ENCODE measurements at regions not wholly inside any gene's neighbourhood (a gene's known extent, or its start where the extent isn't known, plus 50 kb on each side); places are given as distances from the start of the nearest gene placed in this dataset.
A peak's percentile ranks its signal among the peaks of the same experiment; 100 is the strongest.

DNA sequence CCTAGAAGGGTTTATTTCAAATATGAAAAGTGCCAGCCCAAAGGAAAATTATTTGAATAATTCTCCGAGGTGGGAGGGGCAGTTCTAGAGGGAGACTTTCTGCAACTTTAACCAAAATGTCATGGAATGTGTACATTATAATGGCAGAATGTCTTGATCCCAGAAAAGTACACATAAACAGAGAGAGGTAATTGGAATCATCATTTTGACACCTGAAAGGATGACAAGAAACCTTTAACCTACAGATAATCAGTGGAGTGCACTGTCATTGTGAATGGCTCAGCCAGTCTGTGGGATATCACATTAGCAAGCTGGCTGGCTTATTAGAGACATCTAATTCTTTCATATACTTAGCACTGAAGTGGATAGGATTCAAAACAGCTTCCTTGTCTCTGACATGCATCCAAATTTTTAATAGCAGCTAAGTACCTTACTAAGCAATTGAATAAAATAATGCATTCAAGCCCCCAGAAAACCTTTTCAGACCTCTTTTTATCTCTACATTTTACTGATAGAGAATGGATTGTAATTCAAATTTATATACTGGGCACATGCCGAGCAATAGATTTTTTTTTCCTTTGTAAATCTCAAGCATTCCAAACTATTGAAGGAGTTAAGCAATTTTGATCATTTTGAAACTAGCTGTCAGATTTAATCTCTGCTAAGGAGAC, 468.6 kb downstream of the COG6 start:
- no peak for DNase-seq

DNA sequence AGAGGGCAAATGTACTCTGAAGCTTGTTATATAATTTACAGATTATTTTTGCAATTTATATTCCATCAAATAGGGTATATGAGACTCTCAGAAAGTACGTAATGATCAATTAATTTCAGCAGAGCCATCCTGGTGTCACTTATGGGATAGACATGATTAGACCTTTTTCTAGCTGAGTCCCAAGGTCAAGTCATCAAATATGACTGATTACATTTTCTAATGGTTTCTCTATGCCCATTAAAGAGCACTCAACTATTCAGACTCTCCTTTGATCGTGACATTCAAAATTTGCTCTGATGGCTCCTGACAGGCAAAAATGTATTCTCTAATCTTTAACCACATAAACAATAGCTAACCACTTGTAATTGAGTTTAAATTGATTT, 469.2 kb downstream of the COG6 start:
- no peak for DNase-seq

DNA sequence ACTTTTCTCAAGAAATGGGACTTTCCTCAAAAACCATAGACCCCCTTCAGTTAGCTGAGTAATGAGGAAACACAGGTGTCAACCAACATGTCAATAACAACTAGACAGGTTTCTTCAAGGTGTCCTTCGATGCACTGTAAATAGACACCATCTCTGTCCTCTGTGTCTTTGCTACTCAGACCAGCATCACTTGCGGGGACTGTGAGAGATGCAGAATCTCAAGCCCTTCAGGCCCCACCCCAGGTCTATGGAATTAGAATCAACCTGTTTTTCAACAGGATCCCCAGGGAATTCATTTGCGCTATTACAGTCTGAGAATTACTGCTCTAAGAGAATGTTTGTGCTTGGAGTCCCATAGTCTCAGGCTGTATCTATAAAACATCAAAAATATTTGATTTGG, 469.9 kb downstream of the COG6 start:
- no peak for DNase-seq

DNA sequence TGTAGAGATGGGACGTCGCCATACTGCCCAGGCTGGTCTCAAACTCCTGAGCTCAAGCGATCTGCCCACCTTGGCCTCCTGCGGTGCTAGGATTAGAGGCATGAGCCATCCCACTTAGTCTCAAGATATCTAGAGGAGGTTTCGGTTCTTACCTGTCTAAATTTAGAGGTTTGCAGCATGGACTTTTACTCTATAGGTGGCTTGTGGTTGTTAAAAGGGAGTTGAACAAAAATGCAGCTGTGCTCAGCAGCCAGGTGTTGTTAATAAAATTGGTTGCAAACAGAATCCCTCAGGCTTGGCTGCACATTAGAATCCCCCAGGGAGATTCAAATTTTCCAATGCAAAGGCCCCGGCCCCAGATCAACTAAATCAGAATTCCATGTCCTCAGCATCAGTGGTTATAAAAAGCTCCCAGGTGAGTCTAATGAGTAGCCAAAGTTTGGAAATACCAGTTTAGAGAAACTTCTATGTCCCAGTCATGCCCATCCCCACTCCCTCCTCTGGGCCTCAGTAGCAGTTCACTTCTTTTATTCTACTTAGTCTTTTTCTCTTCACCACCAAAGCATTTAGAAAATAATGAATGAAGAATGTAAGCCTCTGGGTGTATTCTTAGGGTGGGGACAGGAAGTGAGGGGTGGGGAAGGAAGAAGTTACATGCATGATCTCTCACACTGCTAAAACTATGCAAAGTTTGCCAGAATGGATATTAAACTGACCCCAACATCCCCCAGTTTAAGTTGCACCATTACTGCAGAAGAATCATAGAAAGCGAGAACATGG, 471.0 kb downstream of the COG6 start:
- DNase-seq = no peak

DNA sequence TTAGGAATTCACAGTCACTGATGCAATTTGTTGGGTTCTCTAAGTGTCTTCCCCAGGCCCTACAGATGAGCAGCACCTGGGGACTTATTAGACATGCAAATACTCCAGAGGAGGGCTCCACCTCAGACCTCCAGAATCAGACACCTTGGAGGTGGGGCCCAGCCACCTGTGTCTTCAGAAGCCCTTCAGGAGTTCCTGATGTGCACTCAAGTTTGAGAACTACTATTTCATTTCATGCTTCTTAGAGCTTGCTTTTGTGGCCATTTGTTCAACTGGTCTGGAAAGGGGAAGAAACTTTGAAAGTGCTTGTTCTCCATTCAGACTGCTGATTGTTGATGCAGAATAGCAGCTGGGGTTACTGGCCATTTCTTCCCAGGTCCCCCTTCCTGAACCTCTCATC, 472.0 kb downstream of the COG6 start:
- DNase-seq = no peak

DNA sequence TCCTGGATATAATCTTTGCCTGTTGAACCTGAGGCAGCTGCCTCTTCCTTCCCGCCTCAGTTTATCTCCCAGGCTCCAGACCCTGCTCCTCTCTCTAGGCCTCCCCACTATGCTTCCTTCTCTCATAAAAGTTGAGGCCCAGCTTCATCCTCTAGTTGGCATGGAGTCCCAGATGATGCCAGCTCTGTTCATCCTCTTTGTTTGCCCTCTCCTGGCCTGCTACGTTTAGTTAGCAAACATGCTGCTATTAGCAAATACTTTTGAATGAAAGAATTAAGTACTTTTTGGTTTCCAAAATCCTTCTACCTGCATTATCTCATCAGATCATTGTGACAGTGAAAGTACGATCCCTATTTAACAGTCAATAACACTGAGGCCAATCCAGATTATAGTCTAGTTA, 472.5 kb downstream of the COG6 start:
- no peak for DNase-seq

DNA sequence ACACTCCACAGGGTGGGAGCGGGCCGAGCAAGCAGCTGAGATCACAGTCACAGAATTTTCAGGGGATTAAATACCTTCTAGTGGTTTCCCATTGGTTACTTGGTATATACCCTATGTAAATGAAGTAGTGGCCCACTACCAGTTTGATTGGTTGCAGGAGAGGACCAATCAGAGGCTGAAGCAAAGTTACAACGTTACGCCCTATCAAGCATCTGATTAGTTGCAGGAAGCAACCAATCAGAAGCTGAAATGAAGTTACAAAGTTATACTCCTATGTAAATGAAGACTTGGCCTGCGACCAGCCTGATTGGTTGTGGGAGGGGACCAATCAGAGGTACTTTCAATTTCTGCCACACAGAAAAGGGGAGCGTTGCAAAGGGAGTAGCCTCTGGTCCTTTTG, 474.0 kb downstream of the COG6 start:
- DNase-seq = no peak

DNA sequence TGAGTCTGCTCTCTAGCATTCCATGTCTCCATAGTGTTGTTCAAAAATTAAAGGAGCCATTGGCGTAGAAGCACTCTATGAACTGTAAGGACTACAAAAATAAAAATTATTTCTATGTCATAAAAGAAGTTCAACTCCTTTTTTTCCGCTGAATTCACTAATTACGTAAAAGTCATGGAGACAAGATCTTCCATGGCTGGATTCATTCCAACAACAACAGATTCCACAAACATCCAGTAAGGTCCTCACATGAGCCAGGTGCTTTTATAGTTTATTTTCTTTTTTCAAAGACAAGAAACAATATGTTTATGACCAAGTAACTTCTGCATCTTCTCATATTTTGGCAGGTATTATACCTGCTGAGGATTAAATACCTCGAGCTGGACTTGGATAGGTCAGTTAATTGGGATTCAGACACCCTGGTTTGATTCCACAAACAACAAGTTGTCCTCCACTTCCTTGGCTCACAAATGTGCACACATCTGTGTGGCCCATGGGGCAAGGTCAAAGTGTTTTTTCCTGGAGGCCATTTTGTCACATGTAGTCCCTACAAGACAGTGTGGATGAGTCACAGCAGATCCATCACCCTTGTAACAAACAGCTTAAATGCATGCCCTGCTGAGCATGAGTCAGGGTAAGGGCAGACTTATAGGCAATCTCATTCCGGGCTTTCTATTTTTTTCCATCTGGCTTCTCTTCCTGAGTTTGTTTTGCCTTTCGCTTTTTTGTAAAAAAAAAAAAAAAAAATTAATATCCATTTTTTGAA, 475.6 kb downstream of the COG6 start:
- DNase-seq = no peak

DNA sequence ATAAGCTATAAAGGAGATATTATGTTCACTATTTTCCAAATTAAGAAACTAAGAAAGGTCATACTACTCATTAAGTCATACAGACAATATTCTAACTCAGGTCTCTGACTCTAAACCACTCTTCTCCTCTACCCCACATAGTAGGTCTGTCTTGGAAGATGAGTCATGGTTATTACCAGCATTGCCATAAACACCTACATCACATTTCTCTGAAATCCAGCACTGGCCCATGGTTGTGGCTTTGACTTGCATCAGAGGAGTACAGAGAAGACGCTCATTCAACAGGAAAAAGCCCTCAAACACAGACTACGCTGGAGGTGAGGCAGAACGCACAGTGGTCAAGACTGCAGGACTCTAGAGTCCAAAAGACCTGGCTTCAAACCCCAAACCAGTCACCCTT, 476.8 kb downstream of the COG6 start:
- no peak for DNase-seq

DNA sequence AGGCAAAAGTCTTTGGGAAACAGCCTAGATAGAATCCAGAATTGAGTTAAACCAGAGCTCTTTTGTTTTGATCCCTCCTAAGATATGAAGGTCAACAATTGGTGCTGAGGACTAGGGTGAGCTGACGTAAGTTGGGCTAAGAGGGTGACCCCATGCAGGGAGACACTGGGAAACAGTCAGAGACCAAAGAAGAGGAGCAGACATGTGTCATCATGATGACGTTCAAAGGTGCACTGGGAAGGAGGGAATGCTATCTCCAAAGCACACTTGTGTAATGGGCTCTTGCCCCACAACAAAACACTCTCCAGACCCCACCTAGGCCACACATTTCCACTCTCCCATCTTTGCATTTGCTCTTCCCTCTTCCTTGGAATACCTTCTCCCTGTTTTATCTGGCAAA, 481.4 kb downstream of the COG6 start:
- DNase-seq = no peak

DNA sequence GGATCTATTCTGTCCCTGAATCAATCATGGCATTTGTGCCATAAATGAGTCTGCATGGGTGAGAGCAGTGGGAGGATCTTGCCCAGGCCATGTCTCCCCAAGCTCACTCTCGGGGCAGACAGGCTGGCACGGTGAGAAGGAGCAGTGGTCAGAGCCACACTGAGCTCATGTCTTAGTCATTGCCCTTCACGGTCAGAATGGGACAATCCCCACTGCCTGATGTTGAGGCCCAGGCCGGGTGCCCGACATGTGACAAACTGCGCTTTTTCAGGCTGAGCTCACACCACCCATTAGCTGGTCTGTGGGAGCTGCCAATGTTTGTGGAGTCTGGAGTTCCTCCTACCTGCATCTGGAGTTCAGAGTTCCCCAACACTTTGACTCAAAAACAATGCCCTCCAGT, 481.9 kb downstream of the COG6 start:
- DNase-seq = no peak

DNA sequence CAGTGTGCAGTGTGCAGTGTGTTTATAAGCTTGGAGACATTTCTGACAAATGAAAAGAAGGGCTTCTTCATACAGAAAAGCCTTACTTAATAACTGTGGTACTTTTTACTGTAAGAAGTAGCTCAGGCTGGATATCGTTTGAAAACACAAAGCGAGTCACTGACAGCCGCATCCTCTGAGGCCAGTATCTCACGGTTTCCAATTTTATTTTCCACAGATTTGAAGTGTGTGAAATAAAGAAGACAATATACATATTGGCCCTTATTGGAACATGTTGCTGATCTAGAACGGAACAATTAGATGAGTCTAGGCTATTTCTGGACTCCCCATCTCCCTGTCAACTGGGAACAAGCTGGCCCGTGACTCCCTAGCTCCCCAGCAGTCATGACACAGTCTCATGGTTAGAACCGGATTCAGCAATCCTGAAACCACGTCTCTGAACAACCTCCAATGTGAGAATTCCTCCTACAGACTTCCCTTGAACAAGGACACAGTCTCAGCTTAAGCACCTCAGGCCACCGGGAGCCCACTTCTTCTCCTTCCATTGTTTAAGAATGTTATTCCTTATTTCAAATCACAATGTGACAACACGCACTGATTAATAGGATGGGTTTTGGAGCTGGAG, 484.5 kb downstream of the COG6 start:
- no peak for DNase-seq

DNA sequence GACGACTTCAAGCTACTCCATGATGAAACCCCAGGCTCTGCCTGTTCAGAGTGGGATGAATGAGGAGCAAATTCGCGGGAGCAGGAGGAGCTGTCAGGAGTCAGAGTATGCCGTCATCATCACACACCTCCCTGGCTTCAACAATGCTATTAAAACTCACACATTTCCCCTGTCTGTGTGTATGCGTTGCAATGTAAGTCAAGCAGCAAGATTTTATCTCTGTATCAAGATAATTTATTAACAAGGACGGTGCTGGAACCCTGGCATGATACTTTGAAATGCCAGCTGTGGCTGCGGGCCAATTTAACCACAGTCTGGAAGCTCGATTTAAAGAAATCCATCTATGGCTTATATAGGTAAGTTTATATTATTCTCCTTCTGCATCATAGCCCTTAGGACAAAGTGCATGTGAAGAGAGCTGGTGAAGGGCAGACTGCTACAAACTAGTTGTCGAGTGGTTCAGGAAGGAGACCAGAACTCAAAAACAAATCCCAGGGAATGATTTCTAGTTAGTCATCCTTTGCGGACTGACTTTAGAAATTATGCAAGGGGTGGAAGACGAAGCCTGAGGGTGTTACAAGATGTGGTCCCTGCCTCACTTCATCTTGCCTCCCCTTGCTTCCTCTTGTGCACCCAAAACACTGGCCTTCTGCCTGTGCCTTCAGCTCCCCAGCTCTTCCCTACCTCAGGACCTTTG, 486.5 kb downstream of the COG6 start:
- no peak for DNase-seq

DNA sequence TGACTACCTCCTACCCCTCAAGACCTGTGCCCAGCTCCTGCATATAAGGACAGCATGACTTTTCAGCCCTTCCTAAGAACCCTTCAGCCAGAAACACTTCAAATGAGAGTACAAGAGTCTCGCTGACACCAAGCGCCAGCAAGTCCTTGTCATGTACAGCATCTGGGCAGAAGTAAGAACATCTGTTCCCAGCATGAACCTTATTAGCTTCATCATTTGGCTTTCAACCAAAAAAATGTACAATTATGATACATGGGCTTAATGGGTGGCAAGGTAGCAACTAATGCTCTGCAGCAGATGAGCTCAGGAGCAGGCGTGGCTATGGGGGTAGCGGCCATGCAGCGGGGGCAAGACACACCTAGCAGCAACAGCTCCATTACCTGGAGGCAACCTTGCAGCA, 487.6 kb downstream of the COG6 start:
- DNase-seq = no peak

DNA sequence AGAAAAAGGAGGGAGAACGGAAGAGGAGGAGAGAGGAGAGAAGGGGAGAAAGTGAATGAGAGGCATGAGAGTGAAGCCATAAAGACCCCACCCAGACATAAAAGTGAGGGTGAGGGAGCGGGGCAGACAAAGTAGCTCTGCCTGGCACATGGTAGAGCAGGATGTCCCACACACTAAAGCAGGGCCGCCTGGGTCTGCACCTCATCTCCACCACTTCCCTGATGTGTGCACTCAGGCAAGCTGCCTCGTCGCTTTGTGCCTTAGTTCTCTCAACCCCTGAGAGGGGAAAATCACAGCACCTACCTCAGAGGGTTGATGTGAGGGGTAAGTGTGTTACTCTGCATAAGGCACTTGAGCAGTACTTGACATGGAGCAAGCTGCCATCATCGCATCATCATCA, 488.1 kb downstream of the COG6 start:
- DNase-seq = no peak

DNA sequence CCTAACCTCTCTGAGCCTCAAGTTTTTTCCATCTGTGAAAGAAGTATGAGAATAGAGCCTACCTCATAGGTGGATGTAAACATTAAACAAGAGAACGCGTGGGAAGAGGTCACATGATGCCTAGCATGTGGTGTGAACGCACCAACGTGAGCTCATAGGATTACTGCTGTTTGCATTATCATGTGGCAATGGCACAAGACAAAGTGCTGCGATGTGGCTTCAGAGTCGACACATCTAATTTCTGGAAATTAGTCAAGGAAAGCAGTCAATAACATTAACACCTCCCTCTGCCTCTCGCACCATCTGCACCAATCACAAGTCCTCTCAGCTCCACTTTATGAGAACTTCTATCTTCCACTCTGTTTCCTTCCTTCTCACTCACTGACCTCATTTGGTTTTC, 489.7 kb downstream of the COG6 start:
- peak; percentile 11 for DNase-seq

DNA sequence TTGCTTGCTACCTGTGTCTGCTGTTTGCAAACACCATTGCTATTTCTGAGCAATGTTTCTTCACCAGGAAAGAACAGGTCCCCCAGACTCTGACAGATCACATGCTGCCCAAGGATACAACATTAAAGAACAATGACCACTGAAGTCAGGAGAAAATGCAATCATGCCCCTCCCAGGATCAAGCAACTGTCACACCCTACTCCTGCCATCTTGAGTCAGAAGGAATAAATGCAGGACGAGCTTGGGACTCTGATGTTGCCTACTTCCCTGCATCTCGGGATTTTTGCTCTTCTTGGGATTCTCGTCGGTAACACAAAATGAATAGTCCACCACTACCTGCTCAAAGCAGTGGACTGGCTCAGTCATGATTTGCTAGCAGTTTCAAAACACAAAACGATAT, 490.6 kb downstream of the COG6 start:
- no peak for DNase-seq

DNA sequence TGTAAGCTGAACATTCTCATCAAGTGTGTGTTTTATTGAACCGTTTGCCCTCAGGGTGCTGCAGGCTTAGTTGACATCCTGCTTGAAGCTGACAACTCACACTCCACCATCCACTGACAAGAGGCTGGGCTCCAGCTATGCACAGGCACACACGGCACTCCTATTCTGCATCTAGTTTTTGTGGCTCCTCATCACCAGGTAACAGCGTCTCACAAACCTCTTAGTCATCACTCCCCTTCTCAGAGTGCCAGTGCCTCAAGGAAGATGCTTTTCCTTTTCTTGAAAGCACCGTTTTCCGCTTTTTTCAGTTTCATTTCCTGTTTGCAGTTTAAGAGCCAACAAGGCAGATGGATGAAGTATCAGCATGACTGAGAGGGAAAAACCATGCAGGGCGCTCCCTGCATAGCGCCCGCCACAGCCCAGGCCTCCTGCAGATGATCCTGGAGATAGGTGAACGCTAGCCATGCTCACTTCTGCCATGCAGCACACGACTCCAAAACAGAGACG, 491.2 kb downstream of the COG6 start:
- DNase-seq = no peak

DNA sequence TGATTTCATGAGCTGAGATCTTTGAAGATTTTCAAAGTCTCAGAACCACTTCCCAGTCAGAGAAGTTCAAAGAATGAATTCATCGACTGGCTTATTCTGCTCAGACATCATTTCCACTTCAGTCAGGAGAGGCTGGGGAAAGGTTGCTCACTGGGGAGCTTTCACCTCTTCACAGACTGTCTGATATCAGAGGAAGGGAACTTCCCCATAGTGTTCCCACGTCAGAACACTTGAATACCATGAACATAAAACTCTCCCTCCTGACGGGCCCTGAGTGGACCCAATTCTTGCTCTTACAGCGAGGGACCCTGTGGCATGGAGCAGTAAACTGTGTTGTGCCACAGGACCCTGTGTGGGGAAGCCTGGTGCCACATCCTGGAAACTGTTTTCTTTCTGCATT, 492.6 kb downstream of the COG6 start:
- DNase-seq = peak; percentile 15

DNA sequence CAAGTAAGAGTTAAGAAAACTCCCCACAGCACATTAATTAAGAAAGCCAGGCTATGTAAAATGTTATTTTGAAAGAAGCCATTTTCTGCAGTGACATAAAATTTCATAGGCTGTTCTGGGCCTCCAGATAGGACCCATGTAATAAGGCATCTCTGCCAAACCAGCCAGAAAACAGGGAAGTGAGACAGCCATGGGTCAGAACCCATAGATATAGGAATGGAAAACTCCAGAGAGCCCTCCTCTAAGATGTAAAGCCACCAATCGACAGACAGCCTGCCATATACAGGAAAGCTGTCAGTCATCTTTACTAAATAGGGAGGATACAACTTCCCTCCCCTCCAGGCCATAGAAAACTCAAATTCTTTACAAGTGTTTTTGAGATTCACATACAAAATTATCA, 493.3 kb downstream of the COG6 start:
- no peak for DNase-seq

DNA sequence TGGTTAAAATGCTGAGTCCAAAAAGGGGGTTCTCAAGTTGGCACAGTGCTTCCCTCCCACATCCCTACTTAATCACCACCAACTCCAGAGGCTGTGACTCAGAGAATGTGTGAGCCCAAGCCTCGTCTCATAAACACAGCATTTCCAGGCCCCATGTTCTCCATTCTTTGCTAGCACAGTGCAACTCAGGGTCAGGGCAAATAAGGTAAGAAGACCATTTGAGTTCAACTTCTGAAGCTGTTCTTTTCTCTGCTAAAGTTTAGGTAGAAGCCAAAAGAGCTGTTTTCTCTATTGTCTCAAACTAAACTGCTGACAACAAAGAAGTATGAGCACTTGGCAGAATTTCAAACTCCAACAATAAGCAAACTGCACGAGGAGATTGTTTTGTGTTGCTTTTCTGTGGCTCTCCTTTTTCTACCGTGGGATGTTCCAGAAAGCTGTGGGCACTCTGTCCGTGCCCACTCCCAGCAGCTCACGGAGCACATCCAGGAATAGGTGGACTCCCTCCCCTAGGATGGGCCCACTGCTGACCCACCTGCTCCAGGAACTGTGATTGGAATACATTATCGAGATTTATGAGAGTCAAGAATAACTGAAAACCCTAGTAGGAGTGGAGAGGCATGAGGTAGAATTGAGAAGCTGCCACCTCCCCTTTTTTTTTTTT, 494.3 kb downstream of the COG6 start:
- DNase-seq = no peak

DNA sequence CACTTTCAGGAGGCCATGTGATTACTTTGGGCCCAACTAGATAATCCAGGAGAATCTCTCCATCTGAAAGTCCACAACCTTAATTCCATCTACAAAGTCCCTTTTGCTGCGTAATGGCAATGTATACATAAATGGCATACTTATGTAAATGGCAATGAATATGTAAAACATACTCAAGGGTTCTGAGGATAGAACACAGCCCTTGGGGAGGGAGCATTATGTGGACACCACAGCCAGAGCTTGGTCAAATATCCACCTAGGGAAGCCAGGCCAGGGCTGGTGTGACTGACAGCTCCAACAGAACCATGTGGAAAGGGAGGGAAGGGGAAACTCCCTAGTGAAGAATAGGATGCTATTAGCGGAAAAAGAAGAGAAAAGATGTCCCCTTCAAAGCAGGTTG, 496.2 kb downstream of the COG6 start:
- DNase-seq = no peak
